HEK293 (cell line): ENCODE measurements at regions not wholly inside any gene's neighbourhood (a gene's known extent, or its start where the extent isn't known, plus 50 kb on each side); places are given as distances from the start of the nearest gene placed in this dataset.
"Not testable (repeated sequence)": the region's sequence is repeated elsewhere in the genome, so short reads cannot be mapped to it uniquely, and the experiment has no call there.

Experiments used
- CTCF ChIA-PET: fragments of 350-600 bp; formaldehyde crosslinking; extraction: SDS; loops from one replicate; lab custom pipeline; 2021; ENCODE audit warnings: antibody characterized with exemption; lab: Yijun Ruan, JAX
- POLR2A ChIA-PET: fragments of 300-600 bp; formaldehyde crosslinking; extraction: SDS; loops from one replicate; lab custom pipeline; 2020; ENCODE audit warnings: antibody characterized with exemption, inconsistent platforms; lab: Yijun Ruan, JAX
- H3K27ac ChIP-seq: fragments of 200-500 bp; sonication (Bioruptor generic); 2 replicates; pipeline ENCODE4 v1.5.1; 2014; ENCODE audit warnings: low read depth, low read length, control low read depth, inconsistent platforms; ENCODE audit errors: extremely low read depth
- H3K36me3 ChIP-seq, 2 experiments: fragments of 200-500 bp in 1 of 2; sonication (Bioruptor generic) in 1 of 2; 1 replicate in 1 of 2; 2 replicates in 1 of 2; pipeline ENCODE4 v1.5.1; 2014 to 2017; ENCODE audit warnings: inconsistent platforms in 2 of 2, low read length in 2 of 2; ENCODE audit not compliant: control insufficient read depth in 2 of 2, insufficient read depth in 1 of 2
- H3K4me1 ChIP-seq: fragments of 200-500 bp; sonication (Bioruptor generic); 2 replicates; pipeline ENCODE4 v1.5.1; 2014; ENCODE audit warnings: mild to moderate bottlenecking, low read length, inconsistent platforms; ENCODE audit not compliant: control insufficient read depth, insufficient read depth
- H3K4me3 ChIP-seq: 2 replicates; pipeline ENCODE4 v1.5.1; 2011; ENCODE audit warnings: low read depth, mild to moderate bottlenecking, control low read depth, low read length, moderate library complexity
- H3K9me3 ChIP-seq: fragments of 200-500 bp; sonication (Bioruptor generic); 2 replicates; pipeline ENCODE4 v1.5.1; 2014; ENCODE audit warnings: low read depth, low read length, inconsistent platforms; ENCODE audit not compliant: control insufficient read depth, insufficient read depth
- KLF1 ChIP-seq: fragments of 450-650 bp; formaldehyde crosslinking; IDR thresholded peaks from 2 replicates; pipeline ENCODE4 v1.5.1; 2016; ENCODE audit warnings: missing biosample characterization, missing genetic modification characterization
- OSR2 ChIP-seq: fragments of 450-650 bp; formaldehyde crosslinking; IDR thresholded peaks from 2 replicates; pipeline ENCODE4 v1.5.1; 2016; ENCODE audit warnings: missing biosample characterization, missing genetic modification characterization
- SETDB1 ChIP-seq: IDR thresholded peaks from one replicate; pipeline ENCODE4 v1.6.1; 2017; ENCODE audit warnings: mild to moderate bottlenecking, low read length, moderate library complexity, mixed read lengths; ENCODE audit not compliant: insufficient read length
- ZBTB8A ChIP-seq: fragments of 450-650 bp; formaldehyde crosslinking; IDR thresholded peaks from 2 replicates; pipeline ENCODE4 v1.5.1; 2016; ENCODE audit warnings: missing biosample characterization, missing genetic modification characterization
- ZIC2 ChIP-seq: fragments of 450-650 bp; formaldehyde crosslinking; IDR thresholded peaks from 2 replicates; pipeline ENCODE4 v1.5.1; 2016; ENCODE audit warnings: missing biosample characterization, missing genetic modification characterization
- ZNF114 ChIP-seq: fragments of 450-650 bp; formaldehyde crosslinking; IDR thresholded peaks from 2 replicates; pipeline ENCODE4 v1.5.0; 2017; ENCODE audit warnings: missing biosample characterization, missing genetic modification characterization
- ZNF132 ChIP-seq: fragments of 450-650 bp; formaldehyde crosslinking; IDR thresholded peaks from 2 replicates; pipeline ENCODE4 v1.5.1; 2017; ENCODE audit warnings: missing biosample characterization, missing genetic modification characterization, borderline replicate concordance
- ZNF133 ChIP-seq: fragments of 450-650 bp; formaldehyde crosslinking; IDR thresholded peaks from 2 replicates; pipeline ENCODE4 v1.5.1; 2016; ENCODE audit warnings: missing biosample characterization, missing genetic modification characterization
- ZNF223 ChIP-seq: fragments of 450-650 bp; formaldehyde crosslinking; IDR thresholded peaks from 2 replicates; pipeline ENCODE4 v1.5.1; 2016; ENCODE audit warnings: missing biosample characterization, missing genetic modification characterization
- ZNF37A ChIP-seq: fragments of 450-650 bp; IDR thresholded peaks from 2 replicates; pipeline ENCODE4 v1.5.1; 2018; ENCODE audit warnings: missing biosample characterization, missing genetic modification characterization
- ZNF48 ChIP-seq: fragments of 450-650 bp; formaldehyde crosslinking; IDR thresholded peaks from 2 replicates; pipeline ENCODE4 v1.5.1; 2016; ENCODE audit warnings: missing biosample characterization, missing genetic modification characterization
- ZNF654 ChIP-seq: fragments of 450-650 bp; formaldehyde crosslinking; IDR thresholded peaks from 2 replicates; pipeline ENCODE4 v1.5.1; 2016; ENCODE audit warnings: low read depth, missing biosample characterization, missing genetic modification characterization
- ZNF76 ChIP-seq: fragments of 450-650 bp; formaldehyde crosslinking; IDR thresholded peaks from 2 replicates; pipeline ENCODE4; 2016; ENCODE audit warnings: low read depth, missing biosample characterization, missing genetic modification characterization, borderline replicate concordance
- ZNF777 ChIP-seq: fragments of 450-650 bp; formaldehyde crosslinking; IDR thresholded peaks from 2 replicates; pipeline ENCODE4 v1.5.1; 2017; ENCODE audit warnings: missing biosample characterization, missing genetic modification characterization, borderline replicate concordance
- TF ChIP-seq, protein P1 (sequence below): fragments of 450-650 bp; formaldehyde crosslinking; IDR thresholded peaks from 2 replicates; pipeline ENCODE4 v1.5.1; 2016; ENCODE audit warnings: missing biosample characterization, missing genetic modification characterization, low read depth
- TF ChIP-seq, protein P2 (sequence below): fragments of 450-650 bp; formaldehyde crosslinking; IDR thresholded peaks from 2 replicates; pipeline ENCODE4 v1.5.1; 2017; ENCODE audit warnings: missing biosample characterization, missing genetic modification characterization
- TF ChIP-seq, protein P3 (sequence below): fragments of 450-650 bp; formaldehyde crosslinking; IDR thresholded peaks from 2 replicates; pipeline ENCODE4 v1.5.1; 2016; ENCODE audit warnings: missing biosample characterization, missing genetic modification characterization
- TF ChIP-seq, protein P4 (sequence below): fragments of 450-650 bp; formaldehyde crosslinking; IDR thresholded peaks from 2 replicates; pipeline ENCODE4 v1.5.1; 2016; ENCODE audit warnings: missing biosample characterization, missing genetic modification characterization, borderline replicate concordance

DNA sequence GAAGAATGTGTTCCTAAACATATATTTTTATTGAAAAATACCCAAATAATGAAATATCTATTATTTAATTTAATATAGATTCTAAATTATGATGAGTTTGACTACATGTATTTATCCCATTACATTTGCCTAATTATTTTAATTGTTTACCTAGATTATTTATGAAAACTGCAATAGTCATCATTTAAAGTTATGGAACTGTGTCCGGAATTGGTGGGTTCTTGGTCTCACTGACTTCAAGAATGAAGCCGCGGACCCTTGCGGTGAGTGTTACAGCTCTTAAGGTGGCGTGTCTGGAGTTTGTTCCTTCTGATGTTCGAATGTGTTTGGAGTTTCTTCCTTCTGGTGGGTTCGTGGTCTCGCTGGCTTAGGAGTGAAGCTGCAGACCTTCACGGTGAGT is 96.5 kb downstream of the CHCHD4 start:
- H3K9me3 ChIP-seq, POLR2A ChIA-PET, CTCF ChIA-PET: not testable (repeated sequence)

DNA sequence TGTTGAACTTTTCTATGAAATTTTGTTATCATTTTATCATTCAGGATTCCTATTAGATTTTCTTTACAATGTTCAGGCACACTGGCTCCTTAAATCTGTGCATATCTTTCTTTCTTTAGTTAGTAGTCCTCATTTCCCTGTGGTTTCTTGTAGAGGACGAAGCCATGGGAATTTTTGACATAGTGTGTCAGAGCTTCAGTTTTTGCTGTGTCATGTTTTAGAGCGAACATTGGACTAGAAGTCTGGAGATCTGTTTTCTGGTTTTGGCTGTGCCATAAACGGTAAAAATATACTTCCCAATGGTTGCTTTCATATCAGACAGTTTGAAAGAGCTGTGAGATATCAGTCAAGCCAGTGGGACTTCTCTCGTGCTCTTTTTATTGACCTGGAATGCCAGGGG is 105.2 kb downstream of the CHCHD4 start:
- ChIA-PET CTCF (no interaction called here), POLR2A (no interaction called here)
- Histone ChIP-seq H3K4me3 (no peak overlapping the region), H3K36me3 (no peaks in the 10 kb centered on the region), H3K9me3 (no peaks in the 10 kb centered on the region), H3K27ac (no peak overlapping the region), H3K4me1 (no peaks in the 10 kb centered on the region)
- no peak for TF ChIP-seq ZNF777 (tag by site-specific recombination)
- TF ChIP-seq, protein P1, sequence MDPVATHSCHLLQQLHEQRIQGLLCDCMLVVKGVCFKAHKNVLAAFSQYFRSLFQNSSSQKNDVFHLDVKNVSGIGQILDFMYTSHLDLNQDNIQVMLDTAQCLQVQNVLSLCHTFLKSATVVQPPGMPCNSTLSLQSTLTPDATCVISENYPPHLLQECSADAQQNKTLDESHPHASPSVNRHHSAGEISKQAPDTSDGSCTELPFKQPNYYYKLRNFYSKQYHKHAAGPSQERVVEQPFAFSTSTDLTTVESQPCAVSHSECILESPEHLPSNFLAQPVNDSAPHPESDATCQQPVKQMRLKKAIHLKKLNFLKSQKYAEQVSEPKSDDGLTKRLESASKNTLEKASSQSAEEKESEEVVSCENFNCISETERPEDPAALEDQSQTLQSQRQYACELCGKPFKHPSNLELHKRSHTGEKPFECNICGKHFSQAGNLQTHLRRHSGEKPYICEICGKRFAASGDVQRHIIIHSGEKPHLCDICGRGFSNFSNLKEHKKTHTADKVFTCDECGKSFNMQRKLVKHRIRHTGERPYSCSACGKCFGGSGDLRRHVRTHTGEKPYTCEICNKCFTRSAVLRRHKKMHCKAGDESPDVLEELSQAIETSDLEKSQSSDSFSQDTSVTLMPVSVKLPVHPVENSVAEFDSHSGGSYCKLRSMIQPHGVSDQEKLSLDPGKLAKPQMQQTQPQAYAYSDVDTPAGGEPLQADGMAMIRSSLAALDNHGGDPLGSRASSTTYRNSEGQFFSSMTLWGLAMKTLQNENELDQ (tag by site-specific recombination), result no peak
- TF ChIP-seq ZNF133 (tag by site-specific recombination), result no peak
- no peak for TF ChIP-seq ZNF37A
- TF ChIP-seq ZNF132 (tag by site-specific recombination), result no peak
- no peak for TF ChIP-seq ZNF76 (tag by site-specific recombination)
- TF ChIP-seq ZNF114 (tag by site-specific recombination), result no peak
- TF ChIP-seq, protein P2, sequence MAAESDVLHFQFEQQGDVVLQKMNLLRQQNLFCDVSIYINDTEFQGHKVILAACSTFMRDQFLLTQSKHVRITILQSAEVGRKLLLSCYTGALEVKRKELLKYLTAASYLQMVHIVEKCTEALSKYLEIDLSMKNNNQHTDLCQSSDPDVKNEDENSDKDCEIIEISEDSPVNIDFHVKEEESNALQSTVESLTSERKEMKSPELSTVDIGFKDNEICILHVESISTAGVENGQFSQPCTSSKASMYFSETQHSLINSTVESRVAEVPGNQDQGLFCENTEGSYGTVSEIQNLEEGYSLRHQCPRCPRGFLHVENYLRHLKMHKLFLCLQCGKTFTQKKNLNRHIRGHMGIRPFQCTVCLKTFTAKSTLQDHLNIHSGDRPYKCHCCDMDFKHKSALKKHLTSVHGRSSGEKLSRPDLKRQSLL (tag by site-specific recombination), result no peak
- no peak for TF ChIP-seq SETDB1

More for the DNA sequence above, 96.5 kb downstream of the CHCHD4 start:
- not testable (repeated sequence) for H3K27ac ChIP-seq, H3K36me3 ChIP-seq, H3K4me1 ChIP-seq, H3K4me3 ChIP-seq

DNA sequence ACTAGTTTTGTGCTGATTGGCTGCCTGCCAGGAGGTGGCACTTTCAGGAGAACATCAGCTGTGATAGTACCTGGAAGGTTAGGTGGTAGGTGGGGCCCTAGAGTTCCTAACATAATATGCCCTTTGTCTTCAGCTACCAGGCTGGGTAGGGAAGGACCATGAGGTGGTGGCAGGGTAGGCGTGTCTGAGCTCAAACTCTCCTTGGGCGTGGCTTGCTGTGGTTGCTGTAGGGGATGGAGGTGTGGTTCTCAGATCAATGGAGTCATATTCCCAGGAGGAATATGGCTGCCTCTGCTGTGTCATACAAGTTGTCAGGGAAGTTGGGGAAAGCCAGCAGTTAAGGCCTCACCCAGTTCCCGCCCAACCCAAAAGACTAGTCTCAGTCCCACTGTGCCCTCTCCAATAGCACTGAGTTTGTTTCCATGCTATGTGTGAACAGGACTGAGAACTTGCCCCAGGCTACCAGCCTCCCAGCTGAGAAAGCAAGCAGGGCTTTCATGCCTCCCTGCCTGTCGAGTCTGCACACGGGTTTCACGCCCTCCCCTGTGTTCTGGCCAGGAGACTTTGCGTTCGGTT is 107.7 kb downstream of the CHCHD4 start:
- H3K9me3 ChIP-seq, result no peaks in the 10 kb centered on the region
- ChIA-PET CTCF (no interaction called here), POLR2A (interaction anchor here (1.3 kb wide), 1 partner anchor 14 kb away, joined by 3 read pairs; no protein-coding TSS in a partner anchor)
- no peaks in the 10 kb centered on the region for H3K36me3 ChIP-seq
- TF ChIP-seq OSR2 (tag by site-specific recombination) (no peak), ZIC2 (tag by site-specific recombination) (peak; percentile 74), KLF1 (peak; percentile 94)
- TF ChIP-seq, protein P3, sequence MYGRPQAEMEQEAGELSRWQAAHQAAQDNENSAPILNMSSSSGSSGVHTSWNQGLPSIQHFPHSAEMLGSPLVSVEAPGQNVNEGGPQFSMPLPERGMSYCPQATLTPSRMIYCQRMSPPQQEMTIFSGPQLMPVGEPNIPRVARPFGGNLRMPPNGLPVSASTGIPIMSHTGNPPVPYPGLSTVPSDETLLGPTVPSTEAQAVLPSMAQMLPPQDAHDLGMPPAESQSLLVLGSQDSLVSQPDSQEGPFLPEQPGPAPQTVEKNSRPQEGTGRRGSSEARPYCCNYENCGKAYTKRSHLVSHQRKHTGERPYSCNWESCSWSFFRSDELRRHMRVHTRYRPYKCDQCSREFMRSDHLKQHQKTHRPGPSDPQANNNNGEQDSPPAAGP (tag by site-specific recombination), result peak; percentile 64; the same call in 1 of the 2 replicates
- H3K4me3 ChIP-seq, result no peak overlapping the region
- H3K27ac ChIP-seq, result no peak overlapping the region
- no peaks in the 10 kb centered on the region for H3K4me1 ChIP-seq

DNA sequence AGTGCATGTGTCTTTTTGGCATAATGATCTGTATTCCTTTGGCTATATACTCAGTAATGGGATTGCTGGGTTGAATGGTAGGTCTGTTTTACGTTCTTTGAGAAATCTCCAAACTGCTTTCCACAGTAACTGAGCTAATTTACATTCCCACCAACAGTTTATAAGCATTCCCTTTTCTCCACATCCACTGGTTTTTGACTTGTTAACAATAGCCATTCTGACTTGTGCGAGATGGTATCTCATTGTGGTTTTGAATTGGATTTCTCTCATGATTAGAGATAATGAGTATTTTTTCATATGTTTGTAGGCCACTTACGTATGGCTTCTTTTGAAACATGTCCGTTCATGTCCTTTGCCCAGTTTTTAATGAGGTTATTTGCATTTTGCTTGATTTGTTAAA is 117.7 kb downstream of the CHCHD4 start:
- ChIA-PET POLR2A (no interaction called here), CTCF (no interaction called here)
- Histone ChIP-seq H3K4me3 (no peak overlapping the region), H3K9me3 (no peaks in the 10 kb centered on the region), H3K27ac (no peak overlapping the region), H3K36me3 (no peaks in the 10 kb centered on the region), H3K4me1 (no peaks in the 10 kb centered on the region)
- no peak for TF ChIP-seq ZNF133 (tag by site-specific recombination)
- no peak for TF ChIP-seq ZNF654 (tag by site-specific recombination)
- TF ChIP-seq ZNF48, result no peak
- no peak for TF ChIP-seq ZBTB8A (tag by site-specific recombination)
- no peak for TF ChIP-seq ZNF223 (tag by site-specific recombination)
- TF ChIP-seq, protein P4, sequence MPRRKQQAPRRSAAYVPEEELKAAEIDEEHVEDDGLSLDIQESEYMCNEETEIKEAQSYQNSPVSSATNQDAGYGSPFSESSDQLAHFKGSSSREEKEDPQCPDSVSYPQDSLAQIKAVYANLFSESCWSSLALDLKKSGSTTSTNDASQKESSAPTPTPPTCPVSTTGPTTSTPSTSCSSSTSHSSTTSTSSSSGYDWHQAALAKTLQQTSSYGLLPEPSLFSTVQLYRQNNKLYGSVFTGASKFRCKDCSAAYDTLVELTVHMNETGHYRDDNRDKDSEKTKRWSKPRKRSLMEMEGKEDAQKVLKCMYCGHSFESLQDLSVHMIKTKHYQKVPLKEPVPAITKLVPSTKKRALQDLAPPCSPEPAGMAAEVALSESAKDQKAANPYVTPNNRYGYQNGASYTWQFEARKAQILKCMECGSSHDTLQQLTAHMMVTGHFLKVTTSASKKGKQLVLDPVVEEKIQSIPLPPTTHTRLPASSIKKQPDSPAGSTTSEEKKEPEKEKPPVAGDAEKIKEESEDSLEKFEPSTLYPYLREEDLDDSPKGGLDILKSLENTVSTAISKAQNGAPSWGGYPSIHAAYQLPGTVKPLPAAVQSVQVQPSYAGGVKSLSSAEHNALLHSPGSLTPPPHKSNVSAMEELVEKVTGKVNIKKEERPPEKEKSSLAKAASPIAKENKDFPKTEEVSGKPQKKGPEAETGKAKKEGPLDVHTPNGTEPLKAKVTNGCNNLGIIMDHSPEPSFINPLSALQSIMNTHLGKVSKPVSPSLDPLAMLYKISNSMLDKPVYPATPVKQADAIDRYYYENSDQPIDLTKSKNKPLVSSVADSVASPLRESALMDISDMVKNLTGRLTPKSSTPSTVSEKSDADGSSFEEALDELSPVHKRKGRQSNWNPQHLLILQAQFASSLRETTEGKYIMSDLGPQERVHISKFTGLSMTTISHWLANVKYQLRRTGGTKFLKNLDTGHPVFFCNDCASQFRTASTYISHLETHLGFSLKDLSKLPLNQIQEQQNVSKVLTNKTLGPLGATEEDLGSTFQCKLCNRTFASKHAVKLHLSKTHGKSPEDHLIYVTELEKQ (tag by site-specific recombination), result no peak
